Peyer's patch (tissue), 4 donors: ENCODE measurements at regions not wholly inside any gene's neighbourhood (a gene's known extent, or its start where the extent isn't known, plus 50 kb on each side); places are given as distances from the start of the nearest gene placed in this dataset.

ENCODE experiments used
- CTCF ChIP-seq, 6 experiments: fragments of 450-650 bp in 4 of 6; fragments of 200-600 bp in 2 of 6; sonication (generic) in 1 of 6; IDR thresholded peaks; one replicate each; pipeline ENCODE4 v1.5.1; 2017 to 2019; ENCODE audit warnings: antibody characterized with exemption in 6 of 6, mild to moderate bottlenecking in 3 of 6, moderate library complexity in 1 of 6
- POLR2A ChIP-seq, 2 donors: fragments of 450-650 bp; IDR thresholded peaks; one replicate each; pipeline ENCODE4 v1.5.1; 2017; ENCODE audit warnings: antibody characterized with exemption in 2 of 2, mild to moderate bottlenecking in 2 of 2, moderate library complexity in 2 of 2

- TF ChIP-seq CTCF (IDR thresholded peaks at IDR 0.05) (no peak), POLR2A (IDR thresholded peaks at IDR 0.05) (no peak)
Measured at GRCh38 chr2:234804704-234805103, 147.1 kb upstream of the SH3BP4 start.
